Astrocyte (in vitro differentiated cells and primary cell): ENCODE measurements at regions not wholly inside any gene's neighbourhood (a gene's known extent, or its start where the extent isn't known, plus 50 kb on each side); places are given as distances from the start of the nearest gene placed in this dataset.

Source experiments
- EZH2 ChIP-seq: IDR thresholded peaks from 2 replicates; pipeline ENCODE4 v1.6.1; 2012; ENCODE audit warnings: mild to moderate bottlenecking, low read length, inconsistent platforms; ENCODE audit not compliant: insufficient read depth
- TF ChIP-seq, protein P1 (sequence below): IDR thresholded peaks from 2 replicates; pipeline ENCODE4 v1.5.1; 2011; ENCODE audit warnings: low read depth, mild to moderate bottlenecking, inconsistent platforms, low read length, moderate library complexity; ENCODE audit not compliant: insufficient read depth

DNA sequence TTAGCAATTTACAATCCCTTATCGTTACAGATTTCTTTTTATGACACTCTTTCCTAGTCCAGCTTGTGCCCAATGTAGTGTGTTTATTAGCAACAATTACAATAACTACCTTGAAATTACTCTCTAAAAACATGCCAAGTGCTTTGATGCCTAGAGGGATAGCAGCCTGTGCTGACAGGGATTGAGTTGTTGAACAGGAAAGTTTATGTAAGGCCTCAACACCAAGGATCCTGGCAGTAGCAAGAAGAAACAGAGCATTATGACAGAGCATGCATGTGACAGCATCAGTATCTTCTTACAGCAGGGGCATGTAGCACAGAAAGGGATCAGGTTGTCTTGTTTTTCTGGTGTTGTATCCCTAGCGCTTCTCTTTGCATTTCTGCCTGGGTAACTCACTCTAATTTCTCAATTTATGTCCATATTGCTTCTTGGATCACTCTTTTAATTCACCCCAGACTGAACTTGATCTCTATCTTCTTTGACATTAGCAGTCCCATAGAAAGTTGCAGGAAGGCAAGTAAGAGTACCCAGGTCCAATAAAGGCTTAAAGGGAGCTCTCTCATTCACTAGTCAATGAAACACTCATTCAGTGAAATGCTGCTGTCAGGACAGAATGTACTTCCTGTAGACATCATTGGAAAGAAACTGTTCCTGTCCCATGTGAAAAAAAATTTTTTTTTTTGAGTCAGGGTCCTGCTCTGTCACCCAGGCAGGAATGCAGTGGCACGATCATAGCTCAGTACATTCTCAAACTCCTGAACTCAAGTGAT, 220.0 kb upstream of the GRIP1 start:
- TF ChIP-seq, protein P1, sequence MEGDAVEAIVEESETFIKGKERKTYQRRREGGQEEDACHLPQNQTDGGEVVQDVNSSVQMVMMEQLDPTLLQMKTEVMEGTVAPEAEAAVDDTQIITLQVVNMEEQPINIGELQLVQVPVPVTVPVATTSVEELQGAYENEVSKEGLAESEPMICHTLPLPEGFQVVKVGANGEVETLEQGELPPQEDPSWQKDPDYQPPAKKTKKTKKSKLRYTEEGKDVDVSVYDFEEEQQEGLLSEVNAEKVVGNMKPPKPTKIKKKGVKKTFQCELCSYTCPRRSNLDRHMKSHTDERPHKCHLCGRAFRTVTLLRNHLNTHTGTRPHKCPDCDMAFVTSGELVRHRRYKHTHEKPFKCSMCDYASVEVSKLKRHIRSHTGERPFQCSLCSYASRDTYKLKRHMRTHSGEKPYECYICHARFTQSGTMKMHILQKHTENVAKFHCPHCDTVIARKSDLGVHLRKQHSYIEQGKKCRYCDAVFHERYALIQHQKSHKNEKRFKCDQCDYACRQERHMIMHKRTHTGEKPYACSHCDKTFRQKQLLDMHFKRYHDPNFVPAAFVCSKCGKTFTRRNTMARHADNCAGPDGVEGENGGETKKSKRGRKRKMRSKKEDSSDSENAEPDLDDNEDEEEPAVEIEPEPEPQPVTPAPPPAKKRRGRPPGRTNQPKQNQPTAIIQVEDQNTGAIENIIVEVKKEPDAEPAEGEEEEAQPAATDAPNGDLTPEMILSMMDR = no peak
- TF ChIP-seq EZH2 = no peak
